ENCODE measurements at regions not wholly inside any gene's neighbourhood (a gene's known extent, or its start where the extent isn't known, plus 50 kb on each side); places are given as distances from the start of the nearest gene placed in this dataset.
"Not testable (repeated sequence)": the region's sequence is repeated elsewhere in the genome, so short reads cannot be mapped to it uniquely, and the experiment has no call there.

DNA sequence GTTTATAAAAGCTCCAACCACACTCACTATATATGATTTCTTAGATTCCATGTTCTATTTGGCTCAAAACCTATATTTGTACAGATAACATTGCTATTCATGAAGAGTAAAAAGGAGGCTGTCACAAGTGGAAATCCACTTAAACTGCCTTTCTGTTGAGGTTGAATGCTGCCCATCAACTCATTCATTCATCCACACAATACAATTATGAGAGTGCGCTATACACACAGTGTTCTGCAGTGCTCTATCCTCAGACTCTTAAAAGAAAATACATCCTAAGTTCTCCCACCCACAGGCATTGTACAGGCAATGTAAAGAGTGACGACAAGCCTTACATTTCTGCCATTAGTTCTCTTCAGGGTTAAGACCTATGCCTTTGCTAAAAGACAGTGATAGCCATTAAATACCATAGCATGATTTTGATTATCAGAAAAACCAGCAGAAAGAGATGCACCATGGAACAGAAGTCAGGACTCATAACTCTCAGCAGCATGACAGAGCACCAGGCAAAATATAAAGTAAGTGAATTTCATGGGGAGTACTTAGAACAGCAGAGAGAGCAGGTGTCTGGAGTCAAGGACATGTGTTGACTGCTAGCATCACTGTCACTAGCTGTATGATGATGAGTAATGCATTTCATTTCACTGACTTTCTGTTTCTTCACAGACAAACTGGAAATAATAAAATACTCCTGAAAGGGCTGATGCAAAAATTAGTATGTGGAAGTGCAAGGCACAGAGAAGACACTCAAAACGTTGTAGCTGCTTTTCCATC, 218.0 kb downstream of the RBM26 start:
- DNase-seq: no peak

DNA sequence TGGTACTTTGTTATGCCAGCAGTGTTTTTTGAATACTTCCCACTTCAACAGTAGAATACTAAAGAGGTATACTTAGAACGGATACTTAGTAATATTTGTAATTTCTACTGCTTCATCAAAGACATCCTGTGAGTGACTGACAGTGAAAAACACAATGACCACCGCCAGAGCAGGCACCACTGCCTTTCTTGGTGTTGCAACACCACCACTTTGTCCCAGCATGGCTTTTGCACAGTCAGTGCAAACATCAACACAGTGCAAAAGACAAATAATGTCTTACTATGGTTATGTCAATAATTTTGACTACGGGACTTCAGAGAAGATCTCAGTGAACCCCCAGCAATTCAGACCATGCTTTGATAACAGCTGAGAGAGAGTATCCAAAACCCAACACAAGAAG, 220.5 kb downstream of the RBM26 start:
- no peak for DNase-seq

GRCh38 chr13:79183231-79183630, 222.8 kb downstream of the RBM26 start:
- DNase-seq: no peak

- not testable (repeated sequence) for DNase-seq
Measured at GRCh38 chr13:79173691-79174090, 232.4 kb downstream of the RBM26 start.

- not testable (repeated sequence) for DNase-seq
Measured at GRCh38 chr13:79172924-79173323, 233.1 kb downstream of the RBM26 start.

DNA sequence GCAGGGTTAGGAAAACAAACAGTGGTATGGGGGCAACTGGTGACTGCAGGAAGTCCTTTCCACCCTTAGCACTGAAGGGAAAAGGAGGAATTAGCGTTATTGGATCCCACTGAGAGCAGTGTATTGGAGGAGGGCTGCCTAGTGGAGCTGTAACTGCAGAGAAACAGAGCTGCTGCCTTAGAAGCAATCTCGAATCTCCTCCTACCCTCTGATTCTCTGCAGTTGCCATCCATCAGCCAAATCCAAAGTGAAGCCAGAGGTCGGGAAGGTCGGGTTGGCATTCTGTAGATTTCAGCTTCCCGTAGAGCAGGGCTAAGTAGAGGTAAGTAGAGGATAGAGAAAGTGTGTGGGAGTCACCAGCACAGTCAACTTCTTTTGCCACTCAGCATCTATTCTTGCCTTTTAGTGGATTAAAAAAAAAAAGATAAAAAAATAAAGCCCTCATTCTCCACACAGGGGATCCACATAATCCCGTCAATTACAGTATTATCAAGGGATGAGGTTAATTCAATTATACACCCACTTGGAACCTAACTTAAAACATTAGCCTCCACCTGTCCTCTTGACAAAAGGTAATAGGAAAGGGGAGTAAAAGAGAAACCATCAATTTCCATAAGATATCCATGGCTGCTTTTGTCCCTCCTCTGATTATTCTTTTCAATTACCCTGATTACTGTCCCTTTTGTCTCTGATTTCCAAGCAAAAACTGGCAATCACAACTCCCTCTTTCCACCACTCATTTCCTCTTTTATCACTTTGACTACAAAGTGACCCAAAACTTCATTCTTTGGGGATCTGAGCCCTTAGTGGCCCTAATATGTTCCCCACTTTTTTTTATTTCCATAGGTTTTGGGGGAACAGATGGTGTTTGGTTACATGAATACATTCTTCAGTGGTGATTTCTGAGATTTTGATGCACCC, 234.7 kb downstream of the RBM26 start:
- DNase-seq: no peak

- no peak for DNase-seq
Measured at GRCh38 chr13:79160818-79161217, 245.2 kb downstream of the RBM26 start.

GRCh38 chr13:79155883-79156282, 250.2 kb downstream of the RBM26 start:
- no peak for DNase-seq

DNA sequence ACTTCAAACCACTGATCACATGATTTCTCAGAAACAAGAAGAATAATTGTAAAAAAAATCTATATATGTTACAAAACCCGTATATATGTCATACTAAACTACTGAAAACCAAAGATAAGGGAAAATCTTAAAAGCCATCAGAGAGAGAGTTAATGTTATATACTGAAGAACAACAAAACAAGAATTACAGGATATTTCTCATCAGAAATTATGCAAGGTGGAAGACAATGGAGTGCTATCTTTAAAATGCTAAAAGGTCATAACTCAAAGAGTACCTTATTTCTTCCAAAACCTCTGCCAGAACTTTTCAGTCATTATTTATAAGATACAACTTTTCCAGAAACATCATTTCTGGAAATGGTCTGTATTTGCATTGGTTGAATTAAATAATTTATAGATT, 256.8 kb downstream of the RBM26 start:
- DNase-seq: no peak

GRCh38 chr13:79141082-79141481, 265.0 kb downstream of the RBM26 start:
- no peak for DNase-seq

- DNase-seq: peak; percentile 81 to 89
Measured at GRCh38 chr13:79128158-79128557, 277.9 kb downstream of the RBM26 start.

- no peak for DNase-seq
Measured at GRCh38 chr13:79126706-79127105, 279.3 kb downstream of the RBM26 start.

DNA sequence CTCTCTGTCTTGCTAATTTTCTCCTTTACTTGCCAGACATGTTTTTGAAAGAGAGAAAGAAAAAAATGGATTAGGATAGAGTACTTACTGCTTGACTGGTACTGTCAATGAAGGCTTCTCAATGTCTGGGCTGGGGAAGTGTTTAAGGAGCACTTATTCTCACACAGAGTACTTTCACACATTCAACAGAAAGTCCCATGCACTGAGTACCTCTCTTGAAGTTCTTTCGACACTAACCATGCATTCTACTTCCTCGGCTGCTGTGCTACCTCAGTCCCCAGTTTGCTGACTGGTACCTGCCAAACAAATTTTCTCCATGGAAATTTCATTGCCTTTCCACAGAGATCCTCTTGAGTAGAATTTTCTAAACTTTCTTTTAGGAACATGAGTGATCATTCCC, 281.9 kb downstream of the RBM26 start:
- DNase-seq: no peak

- DNase-seq: no peak
Measured at GRCh38 chr13:79121286-79121685, 284.8 kb downstream of the RBM26 start.

DNA sequence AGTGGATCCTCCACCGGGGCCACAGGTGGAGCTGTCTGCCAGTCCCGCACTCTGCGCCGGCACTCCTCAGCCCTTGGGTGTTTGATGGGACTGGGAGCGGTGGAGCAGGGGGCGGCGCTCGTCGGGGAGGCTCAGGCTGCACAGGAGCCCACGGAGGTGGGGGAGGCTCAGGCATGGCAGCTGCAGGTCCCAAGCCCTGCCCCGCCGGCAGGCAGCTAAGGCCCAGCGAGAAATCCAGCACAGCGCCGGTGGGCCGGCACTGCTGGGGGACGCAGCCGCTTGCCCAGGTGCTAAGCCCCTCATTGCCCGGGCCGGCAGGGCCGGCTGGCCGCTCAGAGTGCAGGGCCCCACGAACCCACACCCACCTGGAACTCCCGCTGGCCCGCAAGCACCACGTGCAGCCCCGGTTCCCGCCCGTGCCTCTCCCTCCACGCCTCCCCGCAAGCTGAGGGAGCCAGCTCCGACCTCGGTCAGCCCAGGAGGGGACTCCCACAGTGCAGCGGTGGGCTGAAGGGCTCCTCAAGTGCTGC, 286.4 kb downstream of the RBM26 start:
- no peak for DNase-seq

DNA sequence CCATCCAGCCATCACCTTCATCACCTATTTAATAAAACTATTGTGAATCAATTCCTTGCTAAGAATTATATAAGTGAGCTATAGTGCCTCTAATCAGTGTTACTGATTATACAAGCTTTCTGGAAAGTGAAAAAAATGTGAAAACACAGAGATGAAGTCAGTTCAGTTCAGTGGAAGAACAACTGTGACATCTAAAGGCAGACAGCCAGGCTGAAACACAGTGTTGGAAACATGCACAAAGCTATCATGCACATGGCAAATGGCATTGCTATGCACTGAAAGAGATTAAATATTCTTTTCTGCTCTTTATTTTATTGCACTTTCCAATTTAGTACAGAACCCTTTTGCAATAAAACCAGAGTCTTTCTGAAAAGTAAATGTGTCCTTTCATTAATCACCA, 294.0 kb downstream of the RBM26 start:
- DNase-seq: no peak

GRCh38 chr13:79108914-79109643, 297.0 kb downstream of the RBM26 start:
- DNase-seq: no peak

- DNase-seq: no peak
Measured at GRCh38 chr13:79098596-79098995, 307.5 kb downstream of the RBM26 start.

DNA sequence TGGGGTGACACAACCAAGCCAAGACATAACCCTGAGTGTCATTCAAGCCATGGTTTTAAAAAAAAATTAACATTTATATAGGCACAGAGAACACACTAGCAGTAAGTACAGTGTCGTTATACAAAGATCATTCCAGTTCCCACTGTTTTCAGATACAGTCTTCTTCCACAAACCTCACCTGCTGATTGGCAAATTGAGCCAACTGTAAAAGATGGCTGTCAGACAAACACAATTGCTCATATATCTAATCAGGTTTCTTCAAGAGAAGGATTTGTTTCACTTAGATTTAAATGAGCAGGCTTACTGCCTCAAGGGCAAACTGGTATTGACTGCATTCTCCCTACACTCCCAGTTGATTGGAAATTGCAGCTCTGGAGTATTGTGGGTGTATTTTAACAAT, 308.9 kb downstream of the RBM26 start:
- no peak for DNase-seq

- no peak for DNase-seq
Measured at GRCh38 chr13:79096099-79096498, 310.0 kb downstream of the RBM26 start.

- no peak for DNase-seq
Measured at GRCh38 chr13:79090552-79091124, 315.4 kb downstream of the RBM26 start.

- DNase-seq: no peak
Measured at GRCh38 chr13:79084802-79085424, 321.1 kb downstream of the RBM26 start.

Measured in Kasumi-1 (cell line).